Skin of body (tissue), 1 donor: ENCODE measurements at regions not wholly inside any gene's neighbourhood (a gene's known extent, or its start where the extent isn't known, plus 50 kb on each side); places are given as distances from the start of the nearest gene placed in this dataset.
"Not testable (repeated sequence)": the region's sequence is repeated elsewhere in the genome, so short reads cannot be mapped to it uniquely, and the experiment has no call there.

Experiments used
- DNase-seq: peaks from one replicate; lab custom pipeline; 2025; lab: John Stamatoyannopoulos, UW

DNA sequence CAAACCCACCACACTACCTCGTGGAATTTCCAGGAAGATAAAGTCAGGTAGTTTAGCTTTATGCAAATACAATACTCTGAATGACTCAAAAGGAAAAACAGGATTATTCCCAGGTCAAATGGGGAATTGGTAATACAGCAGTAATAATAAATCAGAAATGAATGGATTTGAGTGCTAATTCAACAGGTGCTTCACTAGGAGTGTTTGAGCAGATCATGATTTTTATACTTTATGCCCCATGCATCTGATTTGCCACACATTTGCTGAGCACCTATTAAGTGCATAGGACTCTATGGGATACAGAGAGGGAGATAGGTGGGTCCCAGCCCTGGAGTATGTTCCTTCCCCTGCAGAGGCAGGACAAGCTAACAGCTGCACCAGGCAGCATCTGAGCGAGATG lies 381.4 kb upstream of the PODXL start:
- no peak for DNase-seq

DNA sequence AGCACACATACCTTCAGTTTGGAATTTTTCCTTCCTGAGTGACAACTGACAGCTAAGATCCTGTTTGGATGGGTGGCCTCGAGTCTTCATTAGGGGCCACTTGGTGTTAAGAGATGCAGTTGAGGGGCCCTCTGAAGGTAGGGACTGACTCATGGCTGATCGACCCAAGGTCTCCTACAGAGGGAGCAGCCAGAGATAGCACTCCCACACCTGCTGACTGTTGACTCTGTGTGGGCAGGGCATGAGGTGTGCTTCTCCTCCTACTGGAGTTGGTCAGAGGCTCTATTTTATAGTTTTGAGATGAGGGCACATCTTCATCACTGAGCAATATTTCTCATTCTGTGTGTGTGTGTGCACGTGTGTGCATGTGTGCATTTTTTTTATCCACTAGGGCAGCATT lies 378.8 kb upstream of the PODXL start:
- no peak for DNase-seq

GRCh38 chr7:131934452-131934851 lies 378.0 kb upstream of the PODXL start:
- DNase-seq: no peak

DNA sequence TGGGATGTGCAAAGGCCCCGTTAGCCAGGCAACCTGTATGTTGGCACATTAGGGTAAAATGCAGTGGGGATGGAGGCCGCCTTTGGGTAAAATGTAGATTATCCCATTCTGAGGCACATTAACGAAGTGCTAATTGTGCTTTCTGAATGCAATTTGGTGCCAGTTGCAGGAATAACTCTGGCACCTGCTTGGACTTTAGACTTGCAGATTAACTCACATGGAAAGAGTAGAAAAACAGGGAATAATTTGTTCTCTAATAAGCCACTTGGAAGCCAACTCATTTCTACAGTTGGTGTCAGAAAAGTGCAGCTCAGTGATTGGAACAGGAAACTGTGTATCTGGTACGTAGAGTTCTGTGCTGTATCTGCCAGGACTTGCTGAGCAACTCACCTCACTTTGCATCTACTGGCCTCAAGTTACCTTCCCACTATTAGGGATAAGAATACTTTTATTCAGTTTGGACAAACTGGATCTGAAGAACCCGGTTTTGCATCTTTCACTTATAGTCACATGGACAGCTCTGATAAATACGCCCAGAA lies 377.4 kb upstream of the PODXL start:
- no peak for DNase-seq

DNA sequence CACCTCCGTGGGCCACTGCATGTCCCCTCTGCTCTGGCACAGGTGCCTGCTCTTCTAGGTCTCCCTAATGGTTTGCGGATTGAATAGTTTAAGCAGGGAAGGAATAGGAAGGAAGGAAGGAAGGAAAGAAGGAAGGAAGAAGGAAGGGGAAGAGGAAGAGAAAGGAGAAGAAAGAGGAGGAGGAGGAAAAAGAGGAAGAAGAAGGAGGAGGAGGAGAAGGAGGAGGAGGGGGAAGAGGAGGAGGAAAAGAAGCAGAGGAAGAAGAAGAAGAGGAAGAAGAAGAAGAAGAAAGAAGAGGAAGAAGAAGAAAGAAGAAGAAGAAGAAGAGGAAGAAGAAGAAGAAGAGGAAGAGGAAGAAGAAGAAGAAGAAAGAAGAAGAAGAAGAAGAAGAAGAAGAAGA lies 376.8 kb upstream of the PODXL start:
- DNase-seq: not testable (repeated sequence)

- DNase-seq: no peak
Measured at GRCh38 chr7:131932271-131932670, 375.8 kb upstream of the PODXL start.

DNA sequence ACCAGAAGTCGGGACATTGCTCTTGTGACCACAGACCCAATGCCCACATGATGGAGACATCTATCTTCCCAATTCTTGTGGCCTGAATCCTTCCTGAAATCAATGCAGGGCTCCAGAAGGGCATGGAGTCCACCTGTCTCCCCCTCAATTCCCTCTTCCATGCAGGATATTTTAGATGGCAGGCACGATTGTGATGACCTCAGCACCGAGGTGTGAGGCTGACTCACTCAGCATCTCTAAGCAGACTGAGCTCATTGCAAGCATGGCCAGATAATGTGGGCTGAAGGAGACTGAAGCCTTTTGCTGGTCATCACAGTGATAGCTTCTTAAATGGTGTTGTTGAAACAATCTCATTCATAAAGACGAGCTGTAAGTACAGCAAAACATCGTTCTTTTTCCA lies 374.9 kb upstream of the PODXL start:
- DNase-seq: no peak

DNA sequence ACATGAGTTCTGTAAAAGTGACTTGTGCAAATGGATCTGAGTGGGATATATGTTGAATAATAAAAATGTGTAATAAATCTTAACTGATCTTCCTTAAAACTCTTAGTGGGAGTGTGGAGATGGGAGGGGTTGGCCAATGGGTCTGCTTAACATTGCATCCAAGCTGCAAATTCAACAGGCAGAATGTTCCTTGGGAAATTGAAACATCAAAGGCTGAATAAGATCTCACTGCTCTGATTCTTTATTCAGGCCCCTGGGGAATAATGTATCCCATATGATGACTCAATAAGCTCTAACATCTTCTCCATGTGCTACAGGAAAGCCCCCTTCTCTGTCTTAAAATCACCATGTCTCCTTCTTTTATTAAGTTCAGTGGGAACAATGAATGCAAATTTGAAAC lies 373.2 kb upstream of the PODXL start:
- DNase-seq: no peak

GRCh38 chr7:131927770-131928423 lies 371.5 kb upstream of the PODXL start:
- DNase-seq: no peak

DNA sequence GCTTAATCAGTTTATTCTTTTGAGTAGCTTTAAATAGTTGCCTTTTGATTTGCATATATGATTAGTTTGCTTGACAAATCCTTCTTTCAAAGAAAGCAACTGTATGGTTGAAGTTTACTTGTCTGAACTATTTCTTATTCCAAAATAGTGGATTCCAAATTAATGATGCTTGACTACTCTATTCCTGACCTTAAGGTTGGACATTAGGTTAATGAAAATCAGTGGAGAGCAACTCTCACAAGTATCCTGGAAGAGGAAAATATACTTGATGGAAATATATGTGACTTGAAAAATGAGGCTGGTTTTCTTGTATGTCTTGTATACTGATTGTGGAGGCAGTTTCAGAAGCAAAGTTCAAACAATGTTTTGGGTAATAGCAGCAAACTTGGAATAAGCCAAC lies 369.2 kb upstream of the PODXL start:
- no peak for DNase-seq

DNA sequence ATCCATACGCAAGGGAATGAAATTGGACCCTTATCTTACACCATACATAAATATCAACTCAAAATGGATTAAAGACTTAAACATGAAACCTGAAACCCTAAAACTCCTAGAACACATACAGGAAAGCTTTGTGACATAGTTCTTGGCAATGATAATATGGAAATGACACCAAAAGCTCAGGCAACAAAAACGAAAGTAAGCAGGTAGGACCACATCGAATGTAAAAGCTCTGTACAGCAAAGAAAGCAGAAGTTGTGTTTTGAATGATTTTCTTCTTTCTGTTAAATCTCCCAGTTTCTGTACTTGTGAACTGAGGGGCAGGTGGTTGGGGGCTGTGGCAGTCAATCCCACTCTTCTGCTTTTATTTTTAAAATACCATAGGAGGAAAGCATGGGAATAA lies 368.4 kb upstream of the PODXL start:
- DNase-seq: no peak

- not testable (repeated sequence) for DNase-seq
Measured at GRCh38 chr7:131922948-131923347, 366.5 kb upstream of the PODXL start.

DNA sequence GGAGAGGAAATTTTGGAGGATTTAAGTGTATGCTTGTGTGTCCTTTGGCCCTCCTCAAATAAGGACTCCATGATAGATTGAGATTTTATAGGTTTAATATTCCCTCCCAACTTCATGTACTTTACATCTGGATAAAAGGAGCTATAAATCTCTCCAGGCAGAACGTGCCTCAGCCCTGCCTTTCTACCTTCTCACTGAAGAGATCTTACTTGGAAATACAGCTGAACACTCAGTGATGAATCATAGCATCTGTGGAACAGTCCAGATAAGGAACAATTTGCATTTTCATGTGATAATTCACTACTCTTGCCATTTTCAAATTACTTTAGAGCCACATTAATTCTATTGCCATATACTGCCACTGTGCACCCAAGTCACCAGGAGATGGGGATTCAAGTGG lies 364.6 kb upstream of the PODXL start:
- DNase-seq: no peak

DNA sequence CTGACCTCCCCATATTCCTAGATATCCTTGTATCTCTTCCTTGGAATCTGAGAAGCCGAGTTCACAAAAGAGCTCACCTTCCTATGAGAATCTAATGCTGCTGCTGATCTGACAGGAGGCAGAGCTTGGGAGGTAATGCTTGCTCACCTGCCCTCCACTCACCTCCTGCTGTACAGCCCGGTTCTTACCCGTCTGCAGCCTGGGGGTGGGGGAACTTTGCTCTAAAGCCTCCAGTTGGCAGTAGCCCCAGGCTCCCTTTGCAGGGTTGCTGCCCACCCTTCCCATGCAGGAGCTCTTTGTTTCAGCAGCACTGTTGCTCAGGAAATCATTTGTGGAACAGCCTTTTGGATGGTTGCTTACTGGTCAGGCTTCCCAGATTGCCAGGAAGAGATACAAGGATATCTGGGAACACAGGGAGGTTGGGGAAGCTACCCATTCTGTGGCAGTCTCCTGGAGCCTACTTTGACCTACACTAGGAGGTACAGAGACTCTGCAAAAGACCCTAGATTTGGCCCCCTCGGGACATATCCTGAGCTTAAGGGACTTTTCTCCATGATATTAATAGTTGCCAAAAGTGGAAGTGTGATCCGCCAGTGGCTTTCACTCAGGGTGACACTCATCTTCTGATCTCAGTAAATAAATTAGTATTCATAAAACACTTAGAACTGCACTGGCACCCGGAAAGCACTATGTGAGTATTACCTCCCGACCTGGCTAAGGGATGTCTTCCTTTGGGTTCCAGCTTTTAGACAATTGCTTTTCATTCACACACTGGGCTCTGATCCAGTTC lies 363.7 kb upstream of the PODXL start:
- DNase-seq: no peak

DNA sequence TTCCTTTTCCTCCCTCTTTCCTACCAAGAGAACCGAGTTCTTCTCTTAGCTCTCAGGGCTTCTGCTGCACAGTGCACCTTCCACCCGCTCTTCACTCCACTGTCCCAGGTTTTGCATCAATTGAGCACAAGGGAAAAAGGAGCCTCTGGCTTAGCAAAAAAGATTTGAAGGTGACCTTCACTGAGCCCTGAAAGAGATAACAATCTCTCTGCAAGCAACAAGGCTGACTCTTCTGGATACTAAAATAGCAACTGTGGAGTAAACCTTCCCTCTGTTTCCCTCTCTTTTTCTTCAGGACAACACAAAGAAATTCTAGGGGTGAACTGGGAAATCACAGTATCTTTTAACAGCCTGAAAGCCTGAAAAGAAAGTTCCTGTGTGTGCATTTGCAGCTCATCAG lies 354.7 kb upstream of the PODXL start:
- DNase-seq: no peak

DNA sequence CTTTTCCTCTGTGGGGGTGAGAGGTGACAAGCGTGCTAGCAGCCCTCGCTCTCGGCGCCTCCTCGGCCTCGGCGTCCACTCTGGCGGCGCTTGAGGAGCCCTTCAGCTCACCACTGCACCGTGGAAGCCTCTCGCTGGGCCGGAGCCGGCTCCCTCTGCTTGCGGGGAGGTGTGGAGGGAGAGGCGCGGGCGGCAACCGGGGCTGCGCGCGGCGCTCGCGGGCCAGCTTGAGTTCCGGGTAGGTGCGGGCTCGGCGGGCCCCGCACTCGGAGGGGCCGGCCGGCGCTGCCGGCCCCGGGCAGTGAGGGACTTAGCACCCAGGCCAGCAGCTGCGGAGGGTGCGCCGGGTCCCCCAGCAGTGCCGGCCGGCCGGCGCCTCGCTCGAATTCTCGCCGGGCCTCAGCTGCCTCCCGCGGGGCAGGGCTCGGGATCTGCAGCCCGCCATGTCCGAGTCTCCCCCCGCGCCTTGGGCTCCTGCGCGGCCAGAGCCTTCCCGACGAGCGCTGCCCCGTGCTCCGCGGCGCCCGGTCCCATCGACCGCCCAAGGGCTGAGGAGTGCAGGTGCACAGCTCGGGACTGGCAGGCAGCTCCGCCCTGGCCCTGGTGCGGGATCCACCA lies 352.8 kb upstream of the PODXL start:
- DNase-seq: no peak

- DNase-seq: no peak
Measured at GRCh38 chr7:131908714-131909113, 352.3 kb upstream of the PODXL start.

DNA sequence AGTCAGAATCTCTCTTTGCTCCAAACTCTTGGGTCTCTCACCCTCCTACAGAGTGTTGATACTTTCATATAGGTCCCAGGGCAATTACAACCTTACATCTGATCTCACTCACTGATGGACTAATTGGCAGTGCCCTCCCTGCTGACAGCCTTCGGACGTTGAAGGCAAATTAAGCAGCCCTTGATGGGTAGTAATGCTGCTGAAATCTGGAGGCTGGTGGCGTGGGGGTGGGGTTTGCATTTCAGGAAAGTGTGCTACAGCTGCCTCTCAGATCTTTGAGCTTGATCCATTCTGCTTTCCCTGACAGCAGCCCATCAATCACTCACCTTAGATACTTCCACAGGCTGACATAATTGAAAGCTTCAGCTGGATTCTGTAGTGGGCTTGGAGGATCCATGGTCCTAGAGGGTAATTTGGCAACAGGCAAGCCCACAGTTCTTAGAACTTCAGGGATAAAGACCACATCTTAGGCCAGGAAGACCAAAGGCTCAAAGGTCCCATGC lies 349.1 kb upstream of the PODXL start:
- DNase-seq: no peak

DNA sequence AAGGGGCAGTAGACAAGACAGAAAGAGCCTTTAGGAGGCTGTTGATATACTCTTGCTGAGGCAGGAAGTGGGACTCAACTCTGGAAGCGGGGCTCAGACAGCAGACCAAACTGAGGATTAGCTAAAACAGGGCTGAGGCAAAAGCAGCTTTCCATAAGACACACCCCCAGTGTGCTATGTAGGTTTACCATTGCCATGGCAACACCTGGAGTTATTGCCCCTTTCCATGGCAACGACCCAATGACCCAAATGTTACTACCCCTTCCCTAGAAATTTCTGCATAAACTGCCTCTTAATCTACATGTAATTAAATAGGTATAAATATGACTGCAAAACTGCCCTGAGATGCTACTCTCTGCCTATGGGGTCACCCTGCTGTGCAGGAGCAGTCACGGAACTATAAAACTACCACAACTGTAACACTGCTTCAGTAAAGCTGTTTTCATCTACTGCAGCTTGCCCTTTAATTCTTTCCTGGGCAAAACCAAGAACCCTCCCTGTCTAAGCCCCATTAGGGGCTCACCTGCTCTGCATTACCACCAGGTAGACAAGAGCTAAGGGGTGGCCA lies 348.4 kb upstream of the PODXL start:
- DNase-seq: no peak

DNA sequence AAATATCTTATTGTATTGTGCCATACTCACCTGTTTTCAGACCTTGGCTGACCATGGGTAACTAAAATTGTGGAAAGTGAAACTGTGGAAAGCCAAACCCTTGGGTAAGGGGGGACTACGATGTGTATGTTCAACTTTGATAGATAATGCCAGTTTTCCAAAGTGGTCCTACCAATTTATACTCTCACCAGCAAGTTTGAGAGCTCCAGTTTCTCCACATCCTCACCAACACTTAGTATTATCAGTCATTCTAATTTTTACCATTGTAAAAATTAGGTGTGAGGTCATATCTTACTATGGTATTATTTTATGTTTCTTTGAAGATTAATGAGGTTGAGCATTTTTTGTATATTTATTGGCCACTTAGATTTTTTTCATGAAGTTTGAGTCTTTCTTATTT lies 346.9 kb upstream of the PODXL start:
- no peak for DNase-seq

GRCh38 chr7:131900785-131901287 lies 344.4 kb upstream of the PODXL start:
- DNase-seq: no peak
